ENCODE measurements at regions not wholly inside any gene's neighbourhood (a gene's known extent, or its start where the extent isn't known, plus 50 kb on each side); places are given as distances from the start of the nearest gene placed in this dataset.

DNA sequence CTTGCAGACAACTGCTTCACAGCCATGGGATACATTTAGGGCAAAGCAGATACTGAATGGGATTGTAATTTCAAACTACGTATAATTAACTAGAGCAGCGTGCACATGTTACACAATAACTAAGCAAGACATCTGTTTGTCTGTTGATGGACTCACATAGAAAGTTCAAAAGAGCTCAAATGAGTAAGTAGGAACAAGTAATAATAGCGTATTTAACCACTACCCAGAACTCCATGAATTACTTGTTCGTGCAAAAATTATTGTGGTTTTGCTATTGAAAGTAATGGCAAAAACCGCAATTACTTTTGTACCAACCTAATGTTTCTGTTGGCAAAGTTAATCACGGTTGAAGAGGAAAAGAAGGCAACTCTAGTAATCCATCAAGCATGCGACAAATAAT lies 825.4 kb downstream of the PCDH18 start:
- in situ Hi-C loops (cut with MboI) (no loop called here), intact Hi-C loops (cut with micrococcal nuclease; ENCODE audit: unreplicated experiment) (no loop called here)
- H3K9me3 ChIP-seq (replicated peaks; ENCODE audit: control insufficient read depth, insufficient read depth, low read length) = no peaks in the 10 kb centered on the region
- H3K4me1 ChIP-seq (ENCODE audit: control insufficient read depth, insufficient read depth, low read length) = no peaks in the 10 kb centered on the region
- no peak overlapping the region for H3K27ac ChIP-seq (ENCODE audit: control insufficient read depth, insufficient read depth)
- no peak overlapping the region for H2AFZ ChIP-seq (ENCODE audit: control insufficient read depth, low read depth, low read length)
- H3K79me2 ChIP-seq (ENCODE audit: control insufficient read depth, insufficient read depth, low read length) = no peaks in the 10 kb centered on the region
- RAD21 ChIA-PET (ENCODE audit: unreplicated experiment) = interaction anchor here (0.9 kb wide), 1 partner anchor 156 kb away, joined by 3 read pairs; no protein-coding TSS in a partner anchor
- DNase-seq (ENCODE audit: low read depth, low spot score) (no peak), FAIRE-seq (no peak), ATAC-seq (peak; percentile 81)
- TF ChIP-seq, protein P1, sequence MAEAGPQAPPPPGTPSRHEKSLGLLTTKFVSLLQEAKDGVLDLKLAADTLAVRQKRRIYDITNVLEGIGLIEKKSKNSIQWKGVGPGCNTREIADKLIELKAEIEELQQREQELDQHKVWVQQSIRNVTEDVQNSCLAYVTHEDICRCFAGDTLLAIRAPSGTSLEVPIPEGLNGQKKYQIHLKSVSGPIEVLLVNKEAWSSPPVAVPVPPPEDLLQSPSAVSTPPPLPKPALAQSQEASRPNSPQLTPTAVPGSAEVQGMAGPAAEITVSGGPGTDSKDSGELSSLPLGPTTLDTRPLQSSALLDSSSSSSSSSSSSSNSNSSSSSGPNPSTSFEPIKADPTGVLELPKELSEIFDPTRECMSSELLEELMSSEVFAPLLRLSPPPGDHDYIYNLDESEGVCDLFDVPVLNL (IDR thresholded peaks at IDR 0.05; ENCODE audit: low read depth, low read length) = no peak
- TF ChIP-seq BMI1 (IDR thresholded peaks at IDR 0.05; ENCODE audit: borderline replicate concordance) (no peak), IKZF1 (conservative IDR thresholded peaks at IDR 0.05) (0 out of 2 replicates have a peak, but pooled peaks have one; percentile 15), MTA2 (IDR thresholded peaks at IDR 0.05; ENCODE audit: low read depth) (peak; percentile 67), ZNF217 (IDR thresholded peaks at IDR 0.05) (peak; percentile 68; the same call in 1 of the 2 replicates)
- H3K4me2 ChIP-seq (ENCODE audit: control insufficient read depth, insufficient read depth) = no peak overlapping the region
- SMC1A ChIA-PET (ENCODE audit: uncharacterized antibody, unreplicated experiment) = interaction anchor here (0.7 to 1.5 kb wide), 6 partner anchors 14 to 157 kb away, joined by 3 to 5 read pairs (median 4); no protein-coding TSS in a partner anchor
- BruUV-seq (replicated peaks) = no TSS peak
- no peaks in the 10 kb centered on the region for H3K36me3 ChIP-seq (ENCODE audit: control insufficient read depth in 2 of 2, insufficient read depth in 2 of 2, low read length in 1 of 2)
- H4K20me1 ChIP-seq (ENCODE audit: control insufficient read depth, insufficient read depth) = no peaks in the 10 kb centered on the region
- H3K27me3 ChIP-seq (replicated peaks in 1 of 2; ENCODE audit: control insufficient read depth in 2 of 2, insufficient read depth in 2 of 2, low read length in 1 of 2) = no peaks in the 10 kb centered on the region
- H3K4me3 ChIP-seq = no peak overlapping the region
- WGBS (ENCODE audit: insufficient coverage, insufficient replicate concordance, low lambda C conversion rate, missing lambda C conversion rate) = 30% methylated on average over 7 of the region's 7 CpGs
- CTCF ChIA-PET = interaction anchor here (0.6 to 1.1 kb wide), 2 partner anchors 16 to 133 kb away, joined by 3 to 4 read pairs; no protein-coding TSS in a partner anchor
- POLR2A ChIA-PET = no interaction called here
- no peak overlapping the region for H3K9ac ChIP-seq (ENCODE audit: control insufficient read depth, insufficient read depth, low read length)

DNA sequence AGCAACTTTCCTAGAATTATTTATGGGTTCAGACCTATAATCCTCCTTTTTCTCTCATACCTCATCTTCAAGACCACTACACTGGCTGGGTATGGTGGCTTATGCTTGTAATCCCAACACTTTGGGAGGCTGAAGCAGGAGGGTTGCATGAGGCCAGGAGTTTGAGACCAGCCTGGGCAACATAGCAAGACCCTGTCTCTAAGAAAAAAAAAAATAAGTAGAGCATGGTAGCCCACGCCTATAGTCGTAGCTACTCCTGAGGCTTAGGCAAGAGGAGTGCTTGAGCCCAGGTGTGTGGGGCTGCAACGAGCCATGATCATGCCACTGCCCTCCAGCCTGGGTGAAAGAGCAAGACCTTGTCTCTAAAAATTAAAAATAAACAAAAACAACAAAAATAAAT lies 832.4 kb downstream of the PCDH18 start:
- SMC1A ChIA-PET (ENCODE audit: uncharacterized antibody, unreplicated experiment) = interaction anchor here (0.6 to 1.3 kb wide), 3 partner anchors 9 to 291 kb away, joined by 3 read pairs; no protein-coding TSS in a partner anchor
- Histone ChIP-seq H3K79me2 (ENCODE audit: control insufficient read depth, insufficient read depth, low read length) (no peaks in the 10 kb centered on the region), H2AFZ (ENCODE audit: control insufficient read depth, low read depth, low read length) (no peak overlapping the region), H3K4me1 (ENCODE audit: control insufficient read depth, insufficient read depth, low read length) (no peaks in the 10 kb centered on the region), H3K9me3 (replicated peaks; ENCODE audit: control insufficient read depth, insufficient read depth, low read length) (no peaks in the 10 kb centered on the region), H3K9ac (ENCODE audit: control insufficient read depth, insufficient read depth, low read length) (no peak overlapping the region), H3K4me2 (ENCODE audit: control insufficient read depth, insufficient read depth) (no peak overlapping the region), H3K27ac (ENCODE audit: control insufficient read depth, insufficient read depth) (no peak overlapping the region), H3K36me3 (ENCODE audit: control insufficient read depth in 2 of 2, insufficient read depth in 2 of 2, low read length in 1 of 2) (no peaks in the 10 kb centered on the region), H3K27me3 (replicated peaks in 1 of 2; ENCODE audit: control insufficient read depth in 2 of 2, insufficient read depth in 2 of 2, low read length in 1 of 2) (no peaks in the 10 kb centered on the region), H4K20me1 (ENCODE audit: control insufficient read depth, insufficient read depth) (no peaks in the 10 kb centered on the region), H3K4me3 (no peak overlapping the region)
- POLR2A ChIA-PET = no interaction called here
- 0% methylated on average over 3 of the region's 3 CpGs for WGBS (ENCODE audit: insufficient coverage, insufficient replicate concordance, low lambda C conversion rate, missing lambda C conversion rate)
- intact Hi-C loops (cut with micrococcal nuclease; ENCODE audit: unreplicated experiment) (no loop called here), in situ Hi-C loops (cut with MboI) (no loop called here)
- DNase-seq (ENCODE audit: low read depth, low spot score) (no peak), FAIRE-seq (no peak), ATAC-seq (no peak)
- RAD21 ChIA-PET (ENCODE audit: unreplicated experiment) = no interaction called here
- CTCF ChIA-PET = no interaction called here
- BruUV-seq (replicated peaks) = no TSS peak
- TF ChIP-seq YY1 (IDR thresholded peaks at IDR 0.05; ENCODE audit: low read depth, low read length) = no peak
- TF ChIP-seq NBN (IDR thresholded peaks at IDR 0.05) = no peak
- no peak for TF ChIP-seq NKRF (conservative IDR thresholded peaks at IDR 0.05)
- TF ChIP-seq, protein P1 (IDR thresholded peaks at IDR 0.05; ENCODE audit: low read depth, low read length) = no peak
- no peak for TF ChIP-seq KLF5 (IDR thresholded peaks at IDR 0.05; ENCODE audit: partially characterized antibody)
- no peak for TF ChIP-seq TBL1XR1 (IDR thresholded peaks at IDR 0.05; ENCODE audit: low read depth, low read length)
